Natural killer cell (primary cell): ENCODE measurements at regions not wholly inside any gene's neighbourhood (a gene's known extent, or its start where the extent isn't known, plus 50 kb on each side); places are given as distances from the start of the nearest gene placed in this dataset.

Experiments
- ATAC-seq, 3 donors: fragments of 150-1000 bp in 2 of 3; fragments of 200-7000 bp in 1 of 3; cut with Tn5 transposase; 1 replicate in 1 of 3; 2 replicates in 2 of 3; pipeline ENCODE4 v1.10.0; 2021; ENCODE audit warnings: mild to moderate bottlenecking in 2 of 3, moderate library complexity in 2 of 3
- DNase-seq, 2 donors: peaks; one replicate each; pipeline versions ENCODE4 v3.0.0 to v3.0.0-alpha.2; 2013 to 2021; ENCODE audit warnings: mixed read lengths in 1 of 2
- H3K27ac ChIP-seq: one replicate; pipeline ENCODE4 v1.5.1; 2013; ENCODE audit warnings: mild to moderate bottlenecking, low read length
- H3K27me3 ChIP-seq: one replicate; pipeline ENCODE4 v1.6.1; 2013; ENCODE audit warnings: low read length; ENCODE audit not compliant: control insufficient read depth, insufficient read depth
- H3K36me3 ChIP-seq: one replicate; pipeline ENCODE4 v1.6.1; 2013; ENCODE audit warnings: low read length; ENCODE audit not compliant: control insufficient read depth, insufficient read depth
- H3K4me1 ChIP-seq: one replicate; pipeline ENCODE4 v1.6.1; 2013; ENCODE audit warnings: low read length; ENCODE audit not compliant: control insufficient read depth, insufficient read depth
- H3K4me3 ChIP-seq: one replicate; pipeline ENCODE4 v1.5.1; 2013; ENCODE audit warnings: low read length
- H3K9me3 ChIP-seq: one replicate; pipeline ENCODE4 v1.6.1; 2013; ENCODE audit warnings: low read length; ENCODE audit not compliant: control insufficient read depth, insufficient read depth
- H3K27ac Mint-ChIP-seq, 2 donors: one replicate each; pipeline ENCODE4 v1.8.0; 2022; ENCODE audit warnings: mild to moderate bottlenecking in 2 of 2, mixed read lengths in 2 of 2, moderate library complexity in 1 of 2
- H3K27me3 Mint-ChIP-seq, 2 donors: one replicate each; pipeline ENCODE4 v1.8.0; 2022; ENCODE audit warnings: low read depth in 2 of 2, mixed read lengths in 2 of 2
- H3K36me3 Mint-ChIP-seq: one replicate; pipeline ENCODE4 v1.8.0; 2022; ENCODE audit warnings: mixed read lengths
- H3K4me1 Mint-ChIP-seq, 2 donors: one replicate each; pipeline ENCODE4 v1.8.0; 2022; ENCODE audit warnings: mixed read lengths in 2 of 2
- H3K4me3 Mint-ChIP-seq: one replicate; pipeline ENCODE4 v1.8.0; 2022; ENCODE audit warnings: mild to moderate bottlenecking, moderate library complexity, mixed read lengths
- H3K9me3 Mint-ChIP-seq, 2 donors: one replicate each; pipeline ENCODE4 v1.8.0; 2022; ENCODE audit warnings: mixed read lengths in 2 of 2
- WGBS: methylation state at CpG from one replicate; pipeline ENCODE4 v1.1.7; 2013; ENCODE audit warnings: missing lambda C conversion rate; ENCODE audit not compliant: insufficient coverage; 5-methylcytosine and 5-hydroxymethylcytosine counted together
- intact Hi-C: fragments of 100-400 bp; cut with micrococcal nuclease; formaldehyde crosslinking; loops from one replicate; pipeline ENCODE4 v1.14.2; 2022
- TF ChIP-seq, protein P1 (sequence below): fragments of 200-600 bp; IDR thresholded peaks from one replicate; pipeline ENCODE4 v1.8.0; 2022; ENCODE audit warnings: antibody characterized with exemption

DNA sequence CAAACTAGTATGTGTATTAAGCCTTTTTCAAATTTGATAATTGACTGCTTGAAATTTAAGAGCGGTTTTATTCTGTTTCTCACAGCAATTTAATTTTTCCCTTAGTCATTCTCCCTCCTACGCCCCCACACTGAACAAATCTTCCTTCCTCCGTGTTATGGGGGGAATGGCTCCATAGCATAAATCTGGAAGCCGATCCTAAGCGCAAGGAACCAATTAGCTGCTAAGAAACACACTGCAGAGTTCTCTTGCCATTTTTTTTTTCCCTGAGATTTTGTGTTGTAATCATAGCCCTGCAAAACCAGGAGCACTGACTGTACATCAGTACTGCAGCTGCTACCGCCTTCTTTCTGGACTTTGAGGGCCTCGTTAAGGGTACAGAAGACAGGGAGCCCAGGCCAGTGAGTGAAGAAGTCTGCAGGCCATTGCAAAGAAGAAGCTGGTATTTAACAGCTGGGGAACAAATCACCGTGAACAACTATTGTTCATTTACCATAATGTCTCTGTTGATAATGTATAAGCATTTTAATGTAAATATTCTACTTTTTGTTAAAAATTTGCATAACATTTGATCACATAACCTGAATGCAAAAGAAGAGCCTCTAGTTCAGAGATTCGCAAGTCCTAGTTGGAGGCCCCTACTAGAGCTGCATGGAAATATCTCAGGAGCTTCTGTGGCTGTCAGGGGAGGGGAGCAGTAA is 264.0 kb downstream of the LRATD1 start:
- Mint-ChIP-seq H3K4me1 (no peaks in the 10 kb centered on the region), H3K9me3 (peaks cover 2 to 7% of the 10 kb centered on the region in 2 donors), H3K4me3 (no peak overlapping the region), H3K36me3 (no peaks in the 10 kb centered on the region), H3K27ac (no peak overlapping the region), H3K27me3 (no peaks in the 10 kb centered on the region)
- ATAC-seq: no peak
- no peak for DNase-seq
- TF ChIP-seq, protein P1, sequence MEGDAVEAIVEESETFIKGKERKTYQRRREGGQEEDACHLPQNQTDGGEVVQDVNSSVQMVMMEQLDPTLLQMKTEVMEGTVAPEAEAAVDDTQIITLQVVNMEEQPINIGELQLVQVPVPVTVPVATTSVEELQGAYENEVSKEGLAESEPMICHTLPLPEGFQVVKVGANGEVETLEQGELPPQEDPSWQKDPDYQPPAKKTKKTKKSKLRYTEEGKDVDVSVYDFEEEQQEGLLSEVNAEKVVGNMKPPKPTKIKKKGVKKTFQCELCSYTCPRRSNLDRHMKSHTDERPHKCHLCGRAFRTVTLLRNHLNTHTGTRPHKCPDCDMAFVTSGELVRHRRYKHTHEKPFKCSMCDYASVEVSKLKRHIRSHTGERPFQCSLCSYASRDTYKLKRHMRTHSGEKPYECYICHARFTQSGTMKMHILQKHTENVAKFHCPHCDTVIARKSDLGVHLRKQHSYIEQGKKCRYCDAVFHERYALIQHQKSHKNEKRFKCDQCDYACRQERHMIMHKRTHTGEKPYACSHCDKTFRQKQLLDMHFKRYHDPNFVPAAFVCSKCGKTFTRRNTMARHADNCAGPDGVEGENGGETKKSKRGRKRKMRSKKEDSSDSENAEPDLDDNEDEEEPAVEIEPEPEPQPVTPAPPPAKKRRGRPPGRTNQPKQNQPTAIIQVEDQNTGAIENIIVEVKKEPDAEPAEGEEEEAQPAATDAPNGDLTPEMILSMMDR: no peak
- intact Hi-C loops: no loop called here
- H3K9me3 ChIP-seq: no peaks in the 10 kb centered on the region
- 88% methylated on average over 6 of the region's 9 CpGs for WGBS
- no peak overlapping the region for H3K4me3 ChIP-seq
- H3K4me1 ChIP-seq: no peaks in the 10 kb centered on the region
- H3K27me3 ChIP-seq: no peaks in the 10 kb centered on the region
- no peaks in the 10 kb centered on the region for H3K36me3 ChIP-seq
- no peak overlapping the region for H3K27ac ChIP-seq

GRCh38 chr2:14899621-14900414 is 267.3 kb downstream of the LRATD1 start:
- Histone ChIP-seq H3K36me3 (no peaks in the 10 kb centered on the region), H3K27ac (no peak overlapping the region), H3K27me3 (no peaks in the 10 kb centered on the region), H3K4me3 (no peak overlapping the region), H3K9me3 (no peaks in the 10 kb centered on the region), H3K4me1 (no peaks in the 10 kb centered on the region)
- Mint-ChIP-seq H3K4me3 (no peak overlapping the region), H3K9me3 (peaks cover 0 to 2% of the 10 kb centered on the region in 2 donors), H3K36me3 (no peaks in the 10 kb centered on the region), H3K27ac (no peak overlapping the region), H3K4me1 (peaks cover 0 to 5% of the 10 kb centered on the region in 2 donors), H3K27me3 (no peaks in the 10 kb centered on the region)
- TF ChIP-seq, protein P1: no peak
- WGBS: 81% methylated on average over 4 of the region's 4 CpGs
- DNase-seq (no peak), ATAC-seq (no peak)
- intact Hi-C loops: loop anchor here (5.0 kb wide), 1 partner anchor 677 kb away; no protein-coding TSS in a partner anchor

GRCh38 chr2:14901737-14902136 is 269.2 kb downstream of the LRATD1 start:
- H3K4me3 ChIP-seq: no peak overlapping the region
- no peaks in the 10 kb centered on the region for H3K9me3 ChIP-seq
- no peaks in the 10 kb centered on the region for H3K36me3 ChIP-seq
- ATAC-seq: no peak
- H3K27me3 Mint-ChIP-seq: no peaks in the 10 kb centered on the region
- H3K27ac ChIP-seq: no peak overlapping the region
- WGBS: 87% methylated on average over 3 of the region's 3 CpGs
- no peak for DNase-seq
- H3K27me3 ChIP-seq: no peaks in the 10 kb centered on the region
- H3K36me3 Mint-ChIP-seq: no peaks in the 10 kb centered on the region
- intact Hi-C loops: loop anchor here (5.0 kb wide), 1 partner anchor 676 kb away; no protein-coding TSS in a partner anchor
- peaks cover 0 to 5% of the 10 kb centered on the region in 2 donors for H3K4me1 Mint-ChIP-seq
- TF ChIP-seq, protein P1: no peak
- H3K4me3 Mint-ChIP-seq: no peak overlapping the region
- H3K4me1 ChIP-seq: no peaks in the 10 kb centered on the region
- H3K9me3 Mint-ChIP-seq: no peaks in the 10 kb centered on the region
- no peak overlapping the region for H3K27ac Mint-ChIP-seq
